ENCODE measurements at regions not wholly inside any gene's neighbourhood (a gene's known extent, or its start where the extent isn't known, plus 50 kb on each side); places are given as distances from the start of the nearest gene placed in this dataset.
A peak's percentile ranks its signal among the peaks of the same experiment; 100 is the strongest.

DNA sequence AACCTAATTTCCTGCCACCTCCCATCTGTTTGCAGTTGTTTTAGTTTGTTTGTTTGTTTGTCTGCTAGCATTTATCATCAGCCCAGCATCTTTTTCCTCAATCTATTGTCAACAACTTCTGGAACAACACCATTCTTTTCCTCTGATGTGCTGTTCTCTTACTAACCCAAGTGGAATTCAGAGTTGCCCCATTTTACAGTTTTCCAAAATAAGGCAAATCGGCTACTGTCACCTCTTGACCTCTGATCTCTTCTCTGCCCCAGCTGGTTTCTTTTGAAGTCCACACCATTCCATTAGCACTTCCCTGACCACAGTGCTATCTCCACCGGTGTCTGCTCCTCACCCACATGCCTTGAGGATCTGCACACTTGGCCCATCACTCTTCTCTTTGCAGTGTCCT is 102.4 kb downstream of the EFNB2 start:
- Mint-ChIP-seq H3K27ac (no peak overlapping the region), H3K27me3 (ENCODE audit: low read depth in 3 of 3) (peaks cover 0 to 3% (median 2%) of the 10 kb centered on the region in 3 donors), H3K4me3 (no peak overlapping the region), H3K36me3 (no peaks in the 10 kb centered on the region), H3K9me3 (peaks cover 0 to 4% (median 0%) of the 10 kb centered on the region in 6 donors), H3K4me1 (no peaks in the 10 kb centered on the region)
- DNase-seq = no peak

DNA sequence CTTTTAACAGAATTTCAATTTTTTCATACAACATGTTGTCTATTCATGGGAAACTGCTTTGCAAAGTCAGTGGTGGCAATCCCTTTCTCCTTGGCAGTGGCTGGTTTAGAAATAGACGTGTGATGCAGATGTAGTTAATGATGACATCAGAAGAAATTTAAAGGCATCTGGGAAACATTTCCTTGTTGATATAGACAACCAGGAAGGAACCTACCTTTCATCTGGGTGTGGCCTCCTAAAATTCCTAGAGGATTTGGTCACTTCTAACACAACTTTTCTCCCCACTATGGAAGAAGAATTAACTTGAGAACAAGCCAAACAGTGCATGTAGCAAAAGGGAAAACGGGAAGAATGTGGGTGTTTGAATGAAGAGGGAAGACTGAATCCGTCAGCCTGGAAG is 102.8 kb downstream of the EFNB2 start:
- Mint-ChIP-seq H3K27ac (no peak overlapping the region), H3K9me3 (peaks cover 0 to 5% (median 0%) of the 10 kb centered on the region in 6 donors), H3K27me3 (ENCODE audit: low read depth in 3 of 3) (peaks cover 0 to 3% (median 2%) of the 10 kb centered on the region in 3 donors), H3K36me3 (no peaks in the 10 kb centered on the region), H3K4me1 (no peaks in the 10 kb centered on the region), H3K4me3 (no peak overlapping the region)
- DNase-seq = no peak

DNA sequence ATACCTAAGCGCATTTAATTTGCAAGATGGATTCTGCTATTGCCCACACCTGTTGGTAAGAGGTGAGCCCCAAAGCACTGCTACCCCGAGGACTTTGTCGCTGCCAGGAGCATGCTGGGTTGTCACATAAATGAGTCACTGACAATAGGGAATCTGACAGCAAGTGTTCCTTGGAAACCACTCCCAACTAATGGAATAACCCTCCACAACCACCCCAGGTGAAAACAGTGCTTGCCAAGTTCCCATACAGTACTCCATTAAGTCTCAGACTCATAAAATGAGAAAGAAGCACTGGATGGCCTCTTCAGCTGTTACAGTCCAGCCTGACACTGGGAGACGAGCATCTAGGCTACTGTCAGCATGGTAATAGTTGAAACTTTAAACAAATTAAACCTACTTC is 108.6 kb downstream of the EFNB2 start:
- Mint-ChIP-seq H3K4me3 (no peak overlapping the region), H3K4me1 (no peaks in the 10 kb centered on the region), H3K27ac (no peak overlapping the region), H3K9me3 (peaks cover 0 to 7% (median under 1%) of the 10 kb centered on the region in 6 donors), H3K27me3 (ENCODE audit: low read depth in 3 of 3) (peaks cover 0 to 3% (median 0%) of the 10 kb centered on the region in 3 donors), H3K36me3 (no peaks in the 10 kb centered on the region)
- no peak for DNase-seq

DNA sequence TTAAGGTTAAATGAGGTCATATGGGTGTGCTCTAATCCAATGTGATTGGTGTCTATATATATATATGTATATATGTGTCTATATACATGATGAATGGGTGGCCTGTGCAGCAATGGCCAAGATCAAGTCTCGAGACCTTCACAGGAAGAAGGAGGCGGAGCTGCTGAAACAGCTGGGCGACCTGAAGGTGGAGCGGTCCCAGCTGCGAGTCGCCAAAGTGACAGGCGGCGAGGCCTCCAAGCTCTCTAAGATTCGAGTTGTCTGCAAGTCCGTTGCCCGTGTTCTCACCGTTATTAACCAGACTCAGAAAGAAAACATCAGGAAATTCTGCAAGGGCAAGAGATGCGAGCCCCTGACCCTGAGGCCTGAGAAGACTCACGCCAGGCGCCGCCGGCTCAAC is 109.8 kb downstream of the EFNB2 start:
- Mint-ChIP-seq H3K27ac (no peak overlapping the region), H3K9me3 (peaks cover 0 to 4% (median under 1%) of the 10 kb centered on the region in 6 donors), H3K36me3 (no peaks in the 10 kb centered on the region), H3K27me3 (ENCODE audit: low read depth in 3 of 3) (peaks cover 0 to 3% (median 0%) of the 10 kb centered on the region in 3 donors), H3K4me1 (no peaks in the 10 kb centered on the region), H3K4me3 (no peak overlapping the region)
- DNase-seq = no peak

DNA sequence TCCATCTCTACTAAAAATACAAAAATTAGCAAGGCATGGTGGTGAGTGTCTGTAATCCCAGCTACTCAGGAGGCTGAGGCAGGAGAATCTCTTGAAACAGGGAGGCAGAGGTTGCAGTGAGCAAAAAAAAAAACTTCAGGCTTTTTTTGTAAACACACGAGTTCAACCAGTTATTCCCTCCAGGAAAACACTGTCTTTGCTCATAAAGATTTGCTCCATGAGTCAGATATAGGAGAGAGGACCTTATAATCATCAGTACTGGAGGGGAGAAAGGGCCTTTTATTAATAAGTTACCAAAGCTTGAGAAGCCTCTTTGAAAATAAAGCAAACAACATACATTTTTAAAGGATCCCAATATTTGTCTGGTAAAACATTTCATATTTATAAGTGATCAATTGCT is 110.7 kb downstream of the EFNB2 start:
- Mint-ChIP-seq H3K27me3 (ENCODE audit: low read depth in 3 of 3) (peaks cover 0 to 3% (median 0%) of the 10 kb centered on the region in 3 donors), H3K9me3 (peaks cover 0 to 4% (median 0%) of the 10 kb centered on the region in 6 donors)

DNA sequence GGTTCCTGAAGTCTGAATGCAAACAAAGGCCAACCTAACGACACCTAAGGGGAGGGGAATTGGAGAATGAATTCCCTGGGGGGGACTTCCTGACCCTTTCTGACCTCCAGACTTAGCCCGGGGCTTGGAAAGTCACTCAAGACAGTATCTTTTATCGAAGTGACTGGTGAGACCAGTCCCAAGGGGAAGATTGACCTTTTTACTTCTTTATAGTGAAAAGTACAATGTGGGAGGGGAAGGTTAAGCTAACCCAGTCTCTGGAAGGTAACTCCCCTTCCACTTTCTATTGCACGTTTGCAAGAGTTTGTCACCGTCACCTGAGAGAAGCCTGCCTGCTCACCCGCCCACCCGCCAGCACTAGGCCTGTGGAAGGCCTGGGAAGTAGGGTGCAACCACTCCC is 111.9 kb downstream of the EFNB2 start:
- no peak overlapping the region for H3K4me3 Mint-ChIP-seq
- DNase-seq = no peak
- peaks cover 0 to 3% (median 0%) of the 10 kb centered on the region in 3 donors for H3K27me3 Mint-ChIP-seq (ENCODE audit: low read depth in 3 of 3)
- peaks cover 0 to 5% (median 0%) of the 10 kb centered on the region in 6 donors for H3K9me3 Mint-ChIP-seq
- H3K27ac Mint-ChIP-seq = no peak overlapping the region
- H3K36me3 Mint-ChIP-seq = no peaks in the 10 kb centered on the region
- no peaks in the 10 kb centered on the region for H3K4me1 Mint-ChIP-seq

More for the DNA sequence above, 110.7 kb downstream of the EFNB2 start:
- H3K4me3 Mint-ChIP-seq = no peak overlapping the region
- H3K27ac Mint-ChIP-seq = no peak overlapping the region
- no peaks in the 10 kb centered on the region for H3K4me1 Mint-ChIP-seq
- H3K36me3 Mint-ChIP-seq = no peaks in the 10 kb centered on the region
- no peak for DNase-seq

DNA sequence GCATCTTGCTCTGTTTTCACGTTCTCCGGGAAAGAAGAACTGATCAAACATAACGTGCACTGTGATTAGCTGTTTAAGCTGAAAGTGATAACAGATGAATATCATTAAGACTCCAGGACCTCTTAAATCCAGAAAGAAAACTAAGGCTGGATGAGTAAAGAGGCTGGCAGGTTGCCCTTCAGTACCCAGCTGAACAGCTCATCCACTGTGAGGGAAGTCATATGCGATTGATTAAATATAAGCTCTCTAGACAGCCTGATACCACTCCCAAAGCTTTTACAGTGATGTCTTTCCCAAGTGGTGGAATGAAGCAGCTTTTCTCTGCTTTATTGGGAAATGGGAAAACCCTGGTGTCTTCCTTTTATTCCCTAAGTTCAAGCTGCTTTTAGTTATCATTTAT is 116.9 kb downstream of the EFNB2 start:
- no peak overlapping the region for H3K4me3 Mint-ChIP-seq
- no peak for DNase-seq
- H3K36me3 Mint-ChIP-seq = no peaks in the 10 kb centered on the region
- peaks cover 0 to 1% (median 0%) of the 10 kb centered on the region in 6 donors for H3K9me3 Mint-ChIP-seq
- H3K4me1 Mint-ChIP-seq = no peaks in the 10 kb centered on the region
- no peaks in the 10 kb centered on the region for H3K27me3 Mint-ChIP-seq (ENCODE audit: low read depth in 3 of 3)
- H3K27ac Mint-ChIP-seq = no peak overlapping the region

DNA sequence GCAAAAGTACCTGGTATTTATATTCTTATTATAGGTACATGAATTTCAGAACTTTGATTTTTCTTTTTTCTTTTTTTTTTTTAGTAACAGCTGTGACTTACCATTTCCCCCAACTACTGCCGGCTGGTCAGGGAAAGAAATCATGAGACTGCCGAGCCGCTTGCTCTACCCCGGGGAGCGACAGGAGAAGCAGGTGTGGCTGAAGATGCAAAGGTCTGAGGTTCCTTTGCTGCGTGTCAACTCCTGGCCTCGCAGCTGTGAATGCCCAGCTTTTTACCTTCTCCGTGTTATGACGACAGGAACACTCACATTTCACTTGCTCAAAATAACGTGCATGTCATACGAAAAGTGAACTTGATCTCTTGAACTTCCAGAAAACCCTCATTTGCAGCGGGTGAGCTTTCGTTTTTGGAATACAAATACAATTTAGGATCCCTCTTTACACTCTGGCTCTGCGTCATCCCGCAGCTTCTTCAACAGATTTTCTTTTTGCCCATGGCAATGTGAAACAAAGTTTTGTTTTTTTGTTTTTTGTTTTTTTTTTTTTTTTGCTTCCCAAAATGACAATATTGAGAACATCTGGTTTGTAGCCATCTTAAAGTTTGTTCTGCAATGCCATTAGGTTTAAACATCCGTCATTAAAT is 117.9 kb downstream of the EFNB2 start:
- DNase-seq = no peak

DNA sequence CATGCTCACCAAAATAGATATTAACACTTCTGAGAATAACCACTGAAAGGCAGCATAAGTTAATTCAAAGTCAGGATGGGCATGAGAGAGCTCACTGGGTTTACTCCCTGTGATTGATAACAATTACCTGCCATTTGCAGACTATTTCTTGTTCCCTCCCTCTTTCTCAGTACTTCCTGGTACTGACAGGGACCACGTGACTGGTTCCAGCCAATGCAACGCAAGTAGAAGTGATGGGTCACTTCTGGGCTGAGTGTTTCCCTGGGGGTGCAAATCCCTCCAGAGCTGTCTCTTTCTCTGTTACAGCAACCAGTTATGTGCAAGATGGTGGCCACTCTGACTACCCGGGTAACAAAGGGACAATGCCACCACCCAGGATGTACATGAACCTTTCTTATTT is 118.8 kb downstream of the EFNB2 start:
- no peak for DNase-seq
- peaks cover 0 to 1% (median 0%) of the 10 kb centered on the region in 6 donors for H3K9me3 Mint-ChIP-seq
- no peaks in the 10 kb centered on the region for H3K4me1 Mint-ChIP-seq
- H3K27ac Mint-ChIP-seq = no peak overlapping the region
- peak overlapping the region in 1 of 5 donors; percentile 1 for H3K4me3 Mint-ChIP-seq
- H3K36me3 Mint-ChIP-seq = no peaks in the 10 kb centered on the region
- H3K27me3 Mint-ChIP-seq (ENCODE audit: low read depth in 3 of 3) = no peaks in the 10 kb centered on the region

More for the DNA sequence above, 117.9 kb downstream of the EFNB2 start:
- Mint-ChIP-seq H3K9me3 (peaks cover 0 to 1% (median 0%) of the 10 kb centered on the region in 6 donors), H3K4me1 (no peaks in the 10 kb centered on the region), H3K36me3 (no peaks in the 10 kb centered on the region), H3K4me3 (peak overlapping the region in 2 of 5 donors; percentile 7 to 15), H3K27me3 (ENCODE audit: low read depth in 3 of 3) (no peaks in the 10 kb centered on the region), H3K27ac (no peak overlapping the region)

DNA sequence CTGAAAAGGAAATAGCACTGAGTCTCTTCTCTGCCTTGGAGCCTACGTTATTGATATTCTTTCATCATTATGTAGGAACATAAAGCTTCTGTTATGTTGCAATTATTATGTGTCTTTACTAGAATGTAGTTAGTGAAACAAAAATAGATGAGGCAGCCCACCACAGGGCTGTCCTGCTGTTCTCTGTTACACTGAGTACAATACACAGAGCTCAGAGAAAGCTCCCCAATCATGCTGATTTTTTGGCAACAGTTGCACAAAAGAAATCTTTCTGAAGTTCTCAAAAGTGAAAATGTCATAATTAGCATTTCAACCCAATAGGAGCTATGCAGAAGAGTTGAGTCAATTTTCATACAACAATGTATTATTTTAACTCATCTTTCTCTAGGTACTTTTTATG is 119.5 kb downstream of the EFNB2 start:
- H3K9me3 Mint-ChIP-seq = peaks cover 0 to 1% (median 0%) of the 10 kb centered on the region in 6 donors
- no peak overlapping the region for H3K4me3 Mint-ChIP-seq
- H3K27ac Mint-ChIP-seq = no peak overlapping the region
- no peak for DNase-seq
- H3K4me1 Mint-ChIP-seq = no peaks in the 10 kb centered on the region
- H3K27me3 Mint-ChIP-seq (ENCODE audit: low read depth in 3 of 3) = no peaks in the 10 kb centered on the region
- no peaks in the 10 kb centered on the region for H3K36me3 Mint-ChIP-seq

DNA sequence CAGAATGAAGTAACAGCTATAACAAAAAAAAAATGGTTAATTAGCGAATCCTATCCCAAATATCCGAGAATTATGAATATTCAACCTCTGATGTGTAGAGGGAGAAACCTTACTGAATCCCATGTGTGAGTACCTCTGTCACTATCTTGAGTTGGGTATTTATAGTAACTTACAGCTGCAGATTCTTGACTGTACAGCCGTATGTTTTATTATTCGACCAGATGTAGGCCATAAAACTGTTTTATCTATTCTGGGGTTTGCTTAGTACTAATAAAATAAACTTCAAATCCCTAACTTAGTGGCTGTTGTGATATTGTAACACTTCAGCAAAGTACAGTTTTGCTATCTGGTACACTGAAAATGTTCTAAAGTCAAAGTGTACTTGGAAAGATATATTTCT is 120.0 kb downstream of the EFNB2 start:
- no peak overlapping the region for H3K4me3 Mint-ChIP-seq

DNA sequence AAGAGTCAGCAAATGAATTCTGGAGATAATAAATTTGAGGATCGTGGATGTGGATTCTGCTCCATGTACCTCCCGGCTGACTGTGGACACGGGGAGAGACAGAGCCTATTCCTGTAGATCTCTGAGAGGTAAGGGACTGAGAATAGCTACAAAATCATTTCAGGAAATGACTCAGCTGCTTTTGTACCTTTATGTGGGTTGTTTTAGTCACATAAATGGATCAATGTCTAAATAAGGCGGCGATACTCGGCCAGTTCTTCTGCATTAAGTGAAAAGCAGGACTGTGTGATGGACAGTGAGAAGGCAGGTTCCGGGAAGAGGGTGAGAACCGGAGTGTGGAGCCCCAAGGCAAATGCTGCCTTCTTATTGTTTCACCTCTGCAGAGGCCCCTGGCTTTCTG is 128.1 kb downstream of the EFNB2 start:
- Mint-ChIP-seq H3K4me3 (no peak overlapping the region), H3K9me3 (no peaks in the 10 kb centered on the region), H3K27ac (no peak overlapping the region), H3K27me3 (ENCODE audit: low read depth in 3 of 3) (peaks cover 0 to 2% (median 0%) of the 10 kb centered on the region in 3 donors), H3K36me3 (no peaks in the 10 kb centered on the region), H3K4me1 (peaks cover 3 to 6% of the 10 kb centered on the region in 2 donors)
- DNase-seq = no peak

More for the DNA sequence above, 120.0 kb downstream of the EFNB2 start:
- no peak for DNase-seq
- peaks cover 0 to 1% (median 0%) of the 10 kb centered on the region in 6 donors for H3K9me3 Mint-ChIP-seq
- H3K4me1 Mint-ChIP-seq = no peaks in the 10 kb centered on the region
- H3K36me3 Mint-ChIP-seq = no peaks in the 10 kb centered on the region
- H3K27ac Mint-ChIP-seq = no peak overlapping the region
- H3K27me3 Mint-ChIP-seq (ENCODE audit: low read depth in 3 of 3) = no peaks in the 10 kb centered on the region

DNA sequence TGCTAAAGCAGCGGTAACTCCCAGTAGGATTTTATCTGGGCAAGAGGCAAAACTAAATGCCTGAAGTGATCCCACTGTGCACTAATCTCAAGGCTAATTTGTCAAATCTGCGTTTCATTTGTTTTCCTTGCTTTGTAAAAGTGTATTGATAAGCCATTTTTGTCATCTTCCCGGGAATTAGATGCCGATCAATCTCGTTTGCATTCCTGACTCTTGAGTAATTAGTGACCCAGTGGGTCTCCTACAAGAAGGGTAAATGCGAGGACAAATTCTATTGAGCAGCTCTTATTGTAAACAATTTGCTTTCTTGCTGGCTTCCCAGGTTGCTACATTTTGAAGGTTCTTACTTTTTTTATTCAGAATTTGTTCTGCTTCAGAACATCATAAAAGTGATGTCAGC is 129.7 kb downstream of the EFNB2 start:
- no peaks in the 10 kb centered on the region for H3K9me3 Mint-ChIP-seq
- H3K4me3 Mint-ChIP-seq = no peak overlapping the region
- H3K4me1 Mint-ChIP-seq = peaks cover 3 to 6% of the 10 kb centered on the region in 2 donors
- H3K36me3 Mint-ChIP-seq = no peaks in the 10 kb centered on the region
- H3K27ac Mint-ChIP-seq = no peak overlapping the region
- DNase-seq = no peak
- peaks cover 0 to 2% (median 0%) of the 10 kb centered on the region in 3 donors for H3K27me3 Mint-ChIP-seq (ENCODE audit: low read depth in 3 of 3)

DNA sequence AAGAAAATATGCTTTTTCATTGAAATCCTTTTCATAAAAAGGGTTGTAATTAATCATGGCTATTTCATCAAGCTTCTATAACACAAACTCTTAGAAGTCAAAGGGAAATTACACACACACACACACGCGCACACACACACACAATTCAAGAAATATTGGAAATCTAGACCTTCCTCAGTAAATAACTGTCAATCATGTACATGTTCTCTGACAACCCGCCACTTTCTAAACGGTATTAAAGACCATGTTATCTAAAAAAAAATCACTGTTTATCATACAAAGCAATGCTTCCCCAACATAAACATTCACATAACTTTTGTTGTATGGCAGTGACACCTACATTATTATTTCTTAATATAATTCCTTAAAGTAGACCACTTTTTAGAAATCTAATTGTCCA is 132.2 kb downstream of the EFNB2 start:
- H3K36me3 Mint-ChIP-seq = no peaks in the 10 kb centered on the region
- no peaks in the 10 kb centered on the region for H3K9me3 Mint-ChIP-seq
- H3K27ac Mint-ChIP-seq = no peak overlapping the region
- H3K4me1 Mint-ChIP-seq = no peaks in the 10 kb centered on the region
- H3K4me3 Mint-ChIP-seq = no peak overlapping the region
- peaks cover 0 to 2% (median 0%) of the 10 kb centered on the region in 3 donors for H3K27me3 Mint-ChIP-seq (ENCODE audit: low read depth in 3 of 3)
- no peak for DNase-seq

DNA sequence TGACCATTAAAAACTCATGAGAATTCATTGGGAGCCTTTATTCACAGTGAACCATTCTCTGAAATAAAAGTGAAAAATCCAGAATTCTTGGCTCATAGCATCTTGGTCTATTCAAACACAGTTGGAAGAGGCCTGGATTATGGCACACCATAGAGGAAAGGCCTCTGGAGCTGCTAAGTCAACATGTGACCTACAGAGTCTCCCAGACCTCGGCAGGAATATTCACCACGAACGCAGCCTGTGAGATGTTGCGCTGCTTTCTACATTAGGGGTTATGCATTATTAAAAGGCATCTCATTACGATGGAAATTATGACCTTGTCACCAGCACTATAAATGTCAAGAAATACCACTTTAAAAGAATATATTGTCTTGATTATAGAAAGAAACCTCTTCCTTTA is 132.6 kb downstream of the EFNB2 start:
- Mint-ChIP-seq H3K9me3 (no peaks in the 10 kb centered on the region), H3K4me3 (no peak overlapping the region), H3K36me3 (no peaks in the 10 kb centered on the region), H3K27me3 (ENCODE audit: low read depth in 3 of 3) (peaks cover 0 to 2% (median 0%) of the 10 kb centered on the region in 3 donors), H3K4me1 (no peaks in the 10 kb centered on the region), H3K27ac (no peak overlapping the region)
- DNase-seq = no peak
